22Rv1 (cell line): ENCODE measurements at regions not wholly inside any gene's neighbourhood (a gene's known extent, or its start where the extent isn't known, plus 50 kb on each side); places are given as distances from the start of the nearest gene placed in this dataset.

Source experiments
- CTCF ChIP-seq: fragments of 450-650 bp; IDR thresholded peaks from 2 replicates; pipeline ENCODE4 v1.5.1; 2017; ENCODE audit warnings: mild to moderate bottlenecking
- ZFX ChIP-seq: fragments of 450-650 bp; IDR thresholded peaks from 2 replicates; pipeline ENCODE4 v1.6.1; 2017; ENCODE audit warnings: antibody characterized with exemption, borderline replicate concordance

GRCh38 chr1:168374566-168374965, 93.9 kb downstream of the TBX19 start:
- no peak for TF ChIP-seq CTCF
- no peak for TF ChIP-seq ZFX
